SK-N-SH treated with all-trans-retinoic acid at 6 μM for 48 hours (cell line): ENCODE measurements at regions not wholly inside any gene's neighbourhood (a gene's known extent, or its start where the extent isn't known, plus 50 kb on each side); places are given as distances from the start of the nearest gene placed in this dataset.

Experiments used
- ARNTL ChIP-seq: fragments of 450-650 bp; formaldehyde crosslinking; IDR thresholded peaks from 2 replicates; pipeline ENCODE4 v1.5.0; 2020; ENCODE audit warnings: low read depth, mild to moderate bottlenecking, moderate library complexity, borderline replicate concordance
- CSDC2 ChIP-seq: fragments of 250-450 bp; sonication (Bioruptor Pico); IDR thresholded peaks from 2 replicates; pipeline ENCODE4 v1.5.0; 2020; ENCODE audit warnings: mild to moderate bottlenecking, moderate library complexity
- RARB ChIP-seq: fragments of 250-450 bp; sonication (Bioruptor Pico); IDR thresholded peaks from 2 replicates; pipeline ENCODE4 v1.8.0; 2021; ENCODE audit warnings: mild to moderate bottlenecking, moderate library complexity
- TCF4 ChIP-seq: fragments of 250-450 bp; sonication (Bioruptor Pico); IDR thresholded peaks from 2 replicates; pipeline ENCODE4 v1.8.0; 2021; ENCODE audit warnings: mild to moderate bottlenecking, moderate library complexity, borderline replicate concordance

- no peak for TF ChIP-seq TCF4 (CRISPR knock-in tag)
- TF ChIP-seq RARB (CRISPR knock-in tag) = no peak
- TF ChIP-seq ARNTL (CRISPR knock-in tag) = no peak
- TF ChIP-seq CSDC2 (CRISPR knock-in tag) = no peak
These were observed 302.5 kb upstream of the AMIGO2 start for GRCh38 chr12:47382305-47382704.
